DND-41 (cell line): ENCODE measurements at regions not wholly inside any gene's neighbourhood (a gene's known extent, or its start where the extent isn't known, plus 50 kb on each side); places are given as distances from the start of the nearest gene placed in this dataset.

Experiments
- ATAC-seq: fragments of 200-7000 bp; cut with Tn5 transposase; 3 replicates; pipeline ENCODE4 v1.9.1; 2021; ENCODE audit warnings: low read depth; ENCODE audit not compliant: insufficient read depth
- DNase-seq: peaks from one replicate; pipeline ENCODE4 v3.0.0-alpha.2; 2020
- H2AFZ ChIP-seq: 2 replicates; pipeline ENCODE4 v1.6.0; 2012; ENCODE audit warnings: low read depth, low read length
- H3K27ac ChIP-seq: 2 replicates; pipeline ENCODE4 v1.5.1; 2012; ENCODE audit warnings: low read length, inconsistent platforms
- H3K27me3 ChIP-seq: fragments of 200-600 bp; sonication (generic); 2 replicates; pipeline ENCODE4 v1.6.0; 2012; ENCODE audit warnings: low read length, mild to moderate bottlenecking, inconsistent platforms; ENCODE audit not compliant: insufficient read depth, poor library complexity
- H3K36me3 ChIP-seq: 2 replicates; pipeline ENCODE4 v1.5.1; 2012; ENCODE audit warnings: low read length, inconsistent platforms; ENCODE audit not compliant: insufficient read depth
- H3K4me1 ChIP-seq: 2 replicates; pipeline ENCODE4 v1.5.1; 2012; ENCODE audit warnings: mild to moderate bottlenecking, low read length; ENCODE audit not compliant: insufficient read depth
- H3K4me2 ChIP-seq: 2 replicates; pipeline ENCODE4 v1.6.0; 2012; ENCODE audit warnings: mild to moderate bottlenecking, moderate library complexity, low read length, inconsistent platforms; ENCODE audit not compliant: insufficient read depth
- H3K4me3 ChIP-seq, 2 experiments: fragments of 200-600 bp in 1 of 2; shearing (Covaris generic) in 1 of 2; 2 replicates each; pipeline ENCODE4 v1.5.1; 2012 to 2016; ENCODE audit warnings: inconsistent platforms in 2 of 2, low read length in 2 of 2, mild to moderate bottlenecking in 2 of 2, low read depth in 1 of 2, moderate library complexity in 1 of 2
- H3K79me2 ChIP-seq: 2 replicates; pipeline ENCODE4 v1.6.0; 2012; ENCODE audit warnings: low read length, inconsistent platforms; ENCODE audit not compliant: insufficient read depth
- H3K9ac ChIP-seq: 2 replicates; pipeline ENCODE4 v1.6.0; 2012; ENCODE audit warnings: low read depth, mild to moderate bottlenecking, inconsistent platforms, low read length, moderate library complexity
- H3K9me3 ChIP-seq: 2 replicates; pipeline ENCODE4 v1.5.1; 2012; ENCODE audit warnings: low read length, moderate library complexity, mild to moderate bottlenecking, inconsistent platforms; ENCODE audit not compliant: insufficient read depth, severe bottlenecking
- H4K20me1 ChIP-seq: 2 replicates; pipeline ENCODE4 v1.6.0; 2012; ENCODE audit warnings: low read length; ENCODE audit not compliant: insufficient read depth
- EZH2 ChIP-seq: IDR thresholded peaks from 3 replicates; pipeline ENCODE4 v1.6.1; 2012; ENCODE audit warnings: borderline replicate concordance, low read depth, mild to moderate bottlenecking, moderate library complexity, low read length, inconsistent platforms; ENCODE audit not compliant: severe bottlenecking
- TF ChIP-seq, protein P1 (sequence below): IDR thresholded peaks from 2 replicates; pipeline ENCODE4 v1.5.1; 2012; ENCODE audit warnings: borderline replicate concordance, low read length, moderate library complexity, mild to moderate bottlenecking; ENCODE audit not compliant: poor library complexity, severe bottlenecking; ENCODE audit errors: extremely low read depth

DNA sequence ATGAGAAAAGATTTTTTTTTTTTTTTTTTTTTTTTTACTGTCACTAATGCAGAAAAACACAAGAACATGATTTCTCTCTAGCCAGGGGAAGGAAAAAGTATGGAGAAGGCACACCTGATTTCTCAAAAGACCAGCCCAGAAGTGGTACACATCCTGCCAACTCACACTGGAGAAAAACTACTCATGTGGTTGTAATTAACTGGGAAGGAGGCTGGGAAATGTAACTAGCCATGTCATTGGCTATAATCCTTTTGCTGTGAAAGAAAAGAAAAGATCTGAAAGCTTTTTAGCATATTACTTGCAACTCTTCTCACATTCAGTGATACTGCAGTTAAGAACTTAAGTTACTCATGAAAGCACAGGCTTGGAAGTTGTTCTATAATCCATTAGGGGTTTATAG is 195.9 kb upstream of the PMFBP1 start:
- Histone ChIP-seq H3K27me3 (no peaks in the 10 kb centered on the region), H3K4me3 (no peak overlapping the region), H3K79me2 (no peaks in the 10 kb centered on the region), H4K20me1 (no peaks in the 10 kb centered on the region), H3K4me2 (no peak overlapping the region), H3K9ac (no peak overlapping the region), H2AFZ (no peak overlapping the region), H3K4me1 (no peaks in the 10 kb centered on the region), H3K27ac (no peak overlapping the region), H3K36me3 (no peaks in the 10 kb centered on the region), H3K9me3 (peaks cover 9% of the 10 kb centered on the region)
- ATAC-seq (no peak), DNase-seq (no peak)
- TF ChIP-seq, protein P1, sequence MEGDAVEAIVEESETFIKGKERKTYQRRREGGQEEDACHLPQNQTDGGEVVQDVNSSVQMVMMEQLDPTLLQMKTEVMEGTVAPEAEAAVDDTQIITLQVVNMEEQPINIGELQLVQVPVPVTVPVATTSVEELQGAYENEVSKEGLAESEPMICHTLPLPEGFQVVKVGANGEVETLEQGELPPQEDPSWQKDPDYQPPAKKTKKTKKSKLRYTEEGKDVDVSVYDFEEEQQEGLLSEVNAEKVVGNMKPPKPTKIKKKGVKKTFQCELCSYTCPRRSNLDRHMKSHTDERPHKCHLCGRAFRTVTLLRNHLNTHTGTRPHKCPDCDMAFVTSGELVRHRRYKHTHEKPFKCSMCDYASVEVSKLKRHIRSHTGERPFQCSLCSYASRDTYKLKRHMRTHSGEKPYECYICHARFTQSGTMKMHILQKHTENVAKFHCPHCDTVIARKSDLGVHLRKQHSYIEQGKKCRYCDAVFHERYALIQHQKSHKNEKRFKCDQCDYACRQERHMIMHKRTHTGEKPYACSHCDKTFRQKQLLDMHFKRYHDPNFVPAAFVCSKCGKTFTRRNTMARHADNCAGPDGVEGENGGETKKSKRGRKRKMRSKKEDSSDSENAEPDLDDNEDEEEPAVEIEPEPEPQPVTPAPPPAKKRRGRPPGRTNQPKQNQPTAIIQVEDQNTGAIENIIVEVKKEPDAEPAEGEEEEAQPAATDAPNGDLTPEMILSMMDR = no peak
- no peak for TF ChIP-seq EZH2

- no peak overlapping the region for H2AFZ ChIP-seq
- no peak overlapping the region for H3K27ac ChIP-seq
- TF ChIP-seq, protein P1 = no peak
- TF ChIP-seq EZH2 = no peak
- H3K79me2 ChIP-seq = no peaks in the 10 kb centered on the region
- no peaks in the 10 kb centered on the region for H3K36me3 ChIP-seq
- no peak for DNase-seq
- no peak for ATAC-seq
- no peaks in the 10 kb centered on the region for H4K20me1 ChIP-seq
- H3K4me2 ChIP-seq = no peak overlapping the region
- H3K4me3 ChIP-seq = no peak overlapping the region
- H3K9ac ChIP-seq = no peak overlapping the region
- H3K4me1 ChIP-seq = no peaks in the 10 kb centered on the region
- no peaks in the 10 kb centered on the region for H3K27me3 ChIP-seq
- H3K9me3 ChIP-seq = peaks cover 9% of the 10 kb centered on the region
Measured at GRCh38 chr16:72362973-72363372, 191.0 kb upstream of the PMFBP1 start.

GRCh38 chr16:72362476-72362875 is 190.5 kb upstream of the PMFBP1 start:
- Histone ChIP-seq H3K4me3 (no peak overlapping the region), H3K4me1 (no peaks in the 10 kb centered on the region), H3K9ac (no peak overlapping the region), H3K4me2 (no peak overlapping the region), H3K9me3 (peaks cover 7% of the 10 kb centered on the region), H3K36me3 (no peaks in the 10 kb centered on the region), H3K27me3 (no peaks in the 10 kb centered on the region), H3K79me2 (no peaks in the 10 kb centered on the region), H3K27ac (no peak overlapping the region), H4K20me1 (no peaks in the 10 kb centered on the region), H2AFZ (no peak overlapping the region)
- ATAC-seq (no peak), DNase-seq (no peak)
- TF ChIP-seq, protein P1 = no peak
- no peak for TF ChIP-seq EZH2

DNA sequence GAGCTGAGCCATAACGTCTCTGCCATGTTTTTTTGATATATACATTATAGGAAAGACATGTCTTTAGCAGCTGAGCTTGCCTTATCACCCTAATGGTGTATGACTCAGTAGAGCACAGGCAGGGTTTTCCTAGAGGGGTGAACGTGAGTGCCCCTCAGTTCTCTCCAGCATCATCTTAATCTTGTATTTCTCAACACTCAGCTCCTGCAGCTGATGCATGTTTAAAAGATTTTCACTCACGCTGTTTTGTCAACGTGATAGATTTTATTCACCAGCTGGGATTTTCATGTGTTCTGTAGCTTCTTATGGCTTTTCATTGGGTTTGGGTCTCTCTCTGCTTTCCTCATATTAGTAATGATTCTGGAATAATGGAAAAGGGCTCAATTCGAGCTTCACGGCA is 186.0 kb upstream of the PMFBP1 start:
- no peak overlapping the region for H3K27ac ChIP-seq
- H2AFZ ChIP-seq = no peak overlapping the region
- no peak for TF ChIP-seq EZH2
- TF ChIP-seq, protein P1 = no peak
- no peaks in the 10 kb centered on the region for H3K9me3 ChIP-seq
- ATAC-seq = no peak
- no peak overlapping the region for H3K4me2 ChIP-seq
- H3K4me1 ChIP-seq = no peaks in the 10 kb centered on the region
- H3K27me3 ChIP-seq = no peaks in the 10 kb centered on the region
- H3K4me3 ChIP-seq = no peak overlapping the region
- no peaks in the 10 kb centered on the region for H3K36me3 ChIP-seq
- no peak for DNase-seq
- no peaks in the 10 kb centered on the region for H3K79me2 ChIP-seq
- no peaks in the 10 kb centered on the region for H4K20me1 ChIP-seq
- no peak overlapping the region for H3K9ac ChIP-seq
